ENCODE measurements at regions not wholly inside any gene's neighbourhood (a gene's known extent, or its start where the extent isn't known, plus 50 kb on each side); places are given as distances from the start of the nearest gene placed in this dataset.

GRCh38 chr15:97876281-97876675, 84.2 kb upstream of the ARRDC4 start:
- no peaks in the 10 kb centered on the region for H3K36me3 ChIP-seq
- TF ChIP-seq POLR2AphosphoS5 (IDR thresholded peaks at IDR 0.05) (no peak), POLR2A (IDR thresholded peaks at IDR 0.05) (no peak), CTCF (IDR thresholded peaks at IDR 0.05) (no peak)
- no peak for DNase-seq (ENCODE audit: low spot score)
- H3K4me3 ChIP-seq = no peak overlapping the region
- 89% methylated on average over 10 of the region's 10 CpGs for WGBS
- H3K4me1 ChIP-seq (replicated peaks) = no peaks in the 10 kb centered on the region
- no peaks in the 10 kb centered on the region for H3K27me3 ChIP-seq (replicated peaks; ENCODE audit: insufficient read depth)
- no peak overlapping the region for H3K27ac ChIP-seq
- no peaks in the 10 kb centered on the region for H3K9me3 ChIP-seq
- intact Hi-C loops (cut with DNase I) = no loop called here

- no peak for TF ChIP-seq CTCF (IDR thresholded peaks at IDR 0.05)
- TF ChIP-seq POLR2AphosphoS5 (IDR thresholded peaks at IDR 0.05) = no peak
- no peak for TF ChIP-seq POLR2A (IDR thresholded peaks at IDR 0.05)
- no peak for DNase-seq (ENCODE audit: low spot score)
- H3K27ac ChIP-seq = no peak overlapping the region
- no peaks in the 10 kb centered on the region for H3K4me1 ChIP-seq (replicated peaks)
- H3K4me3 ChIP-seq = no peak overlapping the region
- intact Hi-C loops (cut with DNase I) = no loop called here
- no peaks in the 10 kb centered on the region for H3K27me3 ChIP-seq (replicated peaks; ENCODE audit: insufficient read depth)
- H3K36me3 ChIP-seq = no peaks in the 10 kb centered on the region
- 81% methylated on average over 8 of the region's 8 CpGs for WGBS
- H3K9me3 ChIP-seq = no peaks in the 10 kb centered on the region
Measured at GRCh38 chr15:97881346-97881965, 79.0 kb upstream of the ARRDC4 start.

GRCh38 chr15:97884513-97885131, 75.9 kb upstream of the ARRDC4 start:
- intact Hi-C loops (cut with DNase I) = no loop called here
- TF ChIP-seq POLR2AphosphoS5 (IDR thresholded peaks at IDR 0.05) = no peak
- no peak for TF ChIP-seq POLR2A (IDR thresholded peaks at IDR 0.05)
- no peak for TF ChIP-seq CTCF (IDR thresholded peaks at IDR 0.05)

GRCh38 chr15:97890307-97890706, 70.2 kb upstream of the ARRDC4 start:
- 84% methylated on average over 1 of the region's 1 CpG for WGBS
- Histone ChIP-seq H3K27me3 (replicated peaks; ENCODE audit: insufficient read depth) (no peaks in the 10 kb centered on the region), H3K4me3 (no peak overlapping the region), H3K9me3 (no peaks in the 10 kb centered on the region), H3K4me1 (replicated peaks) (no peaks in the 10 kb centered on the region), H3K27ac (no peak overlapping the region), H3K36me3 (no peaks in the 10 kb centered on the region)
- intact Hi-C loops (cut with DNase I) = no loop called here
- DNase-seq (ENCODE audit: low spot score) = no peak
- TF ChIP-seq POLR2A (IDR thresholded peaks at IDR 0.05) = no peak
- TF ChIP-seq POLR2AphosphoS5 (IDR thresholded peaks at IDR 0.05) = no peak
- no peak for TF ChIP-seq CTCF (IDR thresholded peaks at IDR 0.05)

More at GRCh38 chr15:97884513-97885131, 75.9 kb upstream of the ARRDC4 start:
- Histone ChIP-seq H3K27me3 (replicated peaks; ENCODE audit: insufficient read depth) (no peaks in the 10 kb centered on the region), H3K27ac (no peak overlapping the region), H3K9me3 (no peaks in the 10 kb centered on the region), H3K4me1 (replicated peaks) (no peaks in the 10 kb centered on the region), H3K36me3 (no peaks in the 10 kb centered on the region), H3K4me3 (no peak overlapping the region)
- WGBS = 54% methylated on average over 3 of the region's 3 CpGs
- no peak for DNase-seq (ENCODE audit: low spot score)

All from prostate gland (tissue), 2 donors.